ENCODE measurements at regions not wholly inside any gene's neighbourhood (a gene's known extent, or its start where the extent isn't known, plus 50 kb on each side); places are given as distances from the start of the nearest gene placed in this dataset.

DNA sequence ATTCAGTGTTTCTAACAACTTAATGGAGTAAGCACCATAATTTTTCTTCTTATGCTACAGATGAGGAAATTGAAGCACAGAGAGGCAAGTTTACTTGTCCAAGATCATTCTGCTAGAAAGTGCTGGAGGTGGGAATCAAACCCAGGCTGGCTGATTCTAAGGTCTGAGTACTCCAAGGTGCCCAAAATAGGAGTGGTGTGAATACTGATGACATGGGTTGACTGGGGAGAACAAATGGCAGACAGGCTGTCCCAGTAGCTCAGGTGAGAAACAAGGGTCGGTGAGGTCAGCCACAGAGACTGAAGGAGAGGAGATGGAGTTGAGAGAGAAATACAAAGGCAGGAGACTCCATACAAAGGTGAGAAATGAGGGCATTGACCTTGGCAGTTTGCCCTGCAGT, 144.5 kb upstream of the EGFLAM start:
- Histone ChIP-seq H3K36me3 (ENCODE audit: control insufficient read depth, insufficient read depth, low read length) (no peaks in the 10 kb centered on the region), H3K4me3 (ENCODE audit: low read depth, low read length) (no peak overlapping the region), H3K27me3 (ENCODE audit: control insufficient read depth, insufficient read depth, low read length) (no peaks in the 10 kb centered on the region)
- no peak for FAIRE-seq
- no peak for TF ChIP-seq CTCF (IDR thresholded peaks at IDR 0.05; ENCODE audit: insufficient read depth, low read length, severe bottlenecking)
- no peak for DNase-seq (ENCODE audit: low read depth)

DNA sequence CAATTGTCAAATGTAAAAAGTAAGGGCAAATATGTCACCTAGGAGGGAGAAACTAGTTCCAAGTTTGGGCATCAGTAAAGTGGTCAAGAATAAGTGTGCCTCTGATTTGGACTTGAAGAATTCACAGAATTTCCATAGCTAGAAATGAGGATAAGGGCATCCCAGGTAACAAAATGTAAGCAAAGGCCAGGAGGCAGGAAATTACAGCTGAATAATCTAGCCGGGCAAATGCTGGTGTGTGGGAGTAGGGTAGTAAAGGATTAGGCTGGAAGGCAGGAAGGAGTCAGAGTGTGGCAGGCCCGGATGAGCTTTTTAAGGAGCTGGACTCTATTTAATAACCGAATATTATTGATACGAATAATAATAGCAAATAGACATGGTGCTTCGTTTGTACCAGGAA, 144.9 kb upstream of the EGFLAM start:
- Histone ChIP-seq H3K36me3 (ENCODE audit: control insufficient read depth, insufficient read depth, low read length) (no peaks in the 10 kb centered on the region), H3K27me3 (ENCODE audit: control insufficient read depth, insufficient read depth, low read length) (no peaks in the 10 kb centered on the region), H3K4me3 (ENCODE audit: low read depth, low read length) (no peak overlapping the region)
- TF ChIP-seq CTCF (IDR thresholded peaks at IDR 0.05; ENCODE audit: insufficient read depth, low read length, severe bottlenecking), result no peak
- no peak for FAIRE-seq
- no peak for DNase-seq (ENCODE audit: low read depth)

GRCh38 chr5:38112938-38113337, 145.4 kb upstream of the EGFLAM start:
- Histone ChIP-seq H3K4me3 (ENCODE audit: low read depth, low read length) (no peak overlapping the region), H3K36me3 (ENCODE audit: control insufficient read depth, insufficient read depth, low read length) (no peaks in the 10 kb centered on the region), H3K27me3 (ENCODE audit: control insufficient read depth, insufficient read depth, low read length) (no peaks in the 10 kb centered on the region)
- TF ChIP-seq CTCF (IDR thresholded peaks at IDR 0.05; ENCODE audit: insufficient read depth, low read length, severe bottlenecking), result no peak
- DNase-seq (ENCODE audit: low read depth) (no peak), FAIRE-seq (no peak)

DNA sequence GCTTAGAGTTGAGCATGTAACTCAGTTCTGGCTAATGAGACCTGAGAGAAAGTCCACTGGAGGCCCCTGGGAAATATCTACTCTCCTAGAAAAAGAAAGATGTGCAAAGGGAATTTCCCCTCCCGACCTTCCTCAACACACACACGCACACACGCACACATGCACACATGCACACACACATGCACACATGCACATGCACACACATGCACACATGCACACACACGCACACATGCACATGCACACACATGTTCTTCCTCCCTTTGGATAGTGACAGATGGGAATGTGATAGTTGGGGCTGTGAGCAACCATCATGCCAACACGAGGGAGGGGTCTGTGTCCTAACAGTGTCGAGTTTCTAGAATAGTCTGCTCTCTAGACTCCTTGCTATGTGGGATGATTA, 148.2 kb upstream of the EGFLAM start:
- TF ChIP-seq CTCF (IDR thresholded peaks at IDR 0.05; ENCODE audit: insufficient read depth, low read length, severe bottlenecking), result no peak
- FAIRE-seq (peak; percentile 43), DNase-seq (ENCODE audit: low read depth) (no peak)
- Histone ChIP-seq H3K36me3 (ENCODE audit: control insufficient read depth, insufficient read depth, low read length) (no peaks in the 10 kb centered on the region), H3K4me3 (ENCODE audit: low read depth, low read length) (no peak overlapping the region), H3K27me3 (ENCODE audit: control insufficient read depth, insufficient read depth, low read length) (no peaks in the 10 kb centered on the region)

DNA sequence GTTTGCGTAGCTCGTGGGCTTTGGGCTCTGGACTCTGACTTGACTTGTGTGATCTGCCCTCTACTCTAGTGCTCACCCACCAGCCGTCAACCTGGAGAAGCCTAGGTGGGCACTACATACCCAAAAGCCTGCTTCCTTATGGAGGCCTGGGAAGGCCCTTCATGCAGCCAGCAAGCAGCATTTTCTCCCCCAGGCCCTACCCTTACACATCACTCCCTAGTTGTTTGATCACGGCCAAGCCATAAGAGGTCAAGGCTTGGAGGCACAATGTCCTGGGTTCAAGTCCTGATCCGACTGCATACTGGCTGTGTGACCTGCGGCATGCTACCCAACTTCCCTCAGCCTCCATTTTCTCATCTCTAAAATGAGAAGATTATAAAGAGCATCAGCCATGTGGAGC, 151.3 kb upstream of the EGFLAM start:
- no peak for DNase-seq (ENCODE audit: low read depth)
- FAIRE-seq, result no peak
- TF ChIP-seq CTCF (IDR thresholded peaks at IDR 0.05; ENCODE audit: insufficient read depth, low read length, severe bottlenecking), result no peak
- Histone ChIP-seq H3K27me3 (ENCODE audit: control insufficient read depth, insufficient read depth, low read length) (no peaks in the 10 kb centered on the region), H3K36me3 (ENCODE audit: control insufficient read depth, insufficient read depth, low read length) (no peaks in the 10 kb centered on the region), H3K4me3 (ENCODE audit: low read depth, low read length) (no peak overlapping the region)

- Histone ChIP-seq H3K27me3 (ENCODE audit: control insufficient read depth, insufficient read depth, low read length) (no peaks in the 10 kb centered on the region), H3K4me3 (ENCODE audit: low read depth, low read length) (no peak overlapping the region), H3K36me3 (ENCODE audit: control insufficient read depth, insufficient read depth, low read length) (no peaks in the 10 kb centered on the region)
- FAIRE-seq (no peak), DNase-seq (ENCODE audit: low read depth) (no peak)
- no peak for TF ChIP-seq CTCF (IDR thresholded peaks at IDR 0.05; ENCODE audit: insufficient read depth, low read length, severe bottlenecking)
Observed at GRCh38 chr5:38105801-38106200, 152.6 kb upstream of the EGFLAM start.

Data from bronchial epithelial cell (primary cell).